Chondrocyte (in vitro differentiated cells): ENCODE measurements at regions not wholly inside any gene's neighbourhood (a gene's known extent, or its start where the extent isn't known, plus 50 kb on each side); places are given as distances from the start of the nearest gene placed in this dataset.

Experiments
- DNase-seq: peaks from one replicate; pipeline ENCODE4 v3.0.0; 2021; ENCODE audit warnings: mixed read lengths, low spot score
- H3K27ac Mint-ChIP-seq: one replicate; pipeline ENCODE4 v1.8.0; 2021; ENCODE audit warnings: mild to moderate bottlenecking, moderate library complexity, mixed read lengths; ENCODE audit not compliant: unreplicated experiment
- H3K27me3 Mint-ChIP-seq: 2 replicates; pipeline ENCODE4 v1.8.0; 2021; ENCODE audit warnings: low read depth, mixed read lengths
- H3K36me3 Mint-ChIP-seq: 2 replicates; pipeline ENCODE4 v1.8.0; 2021; ENCODE audit warnings: low read depth, mixed read lengths
- H3K4me1 Mint-ChIP-seq: 2 replicates; pipeline ENCODE4 v1.8.0; 2021; ENCODE audit warnings: low read depth, mild to moderate bottlenecking, mixed read lengths
- H3K4me3 Mint-ChIP-seq: one replicate; pipeline ENCODE4 v1.8.0; 2021; ENCODE audit warnings: mild to moderate bottlenecking, moderate library complexity, mixed read lengths; ENCODE audit not compliant: unreplicated experiment
- H3K9me3 Mint-ChIP-seq: 2 replicates; pipeline ENCODE4 v1.8.0; 2021; ENCODE audit warnings: low read depth, mixed read lengths
- TF ChIP-seq, protein P1 (sequence below): fragments of 200-600 bp; sonication (generic); IDR thresholded peaks from 2 replicates; pipeline ENCODE4 v1.5.0; 2021; ENCODE audit warnings: antibody characterized with exemption, mild to moderate bottlenecking, moderate library complexity

DNA sequence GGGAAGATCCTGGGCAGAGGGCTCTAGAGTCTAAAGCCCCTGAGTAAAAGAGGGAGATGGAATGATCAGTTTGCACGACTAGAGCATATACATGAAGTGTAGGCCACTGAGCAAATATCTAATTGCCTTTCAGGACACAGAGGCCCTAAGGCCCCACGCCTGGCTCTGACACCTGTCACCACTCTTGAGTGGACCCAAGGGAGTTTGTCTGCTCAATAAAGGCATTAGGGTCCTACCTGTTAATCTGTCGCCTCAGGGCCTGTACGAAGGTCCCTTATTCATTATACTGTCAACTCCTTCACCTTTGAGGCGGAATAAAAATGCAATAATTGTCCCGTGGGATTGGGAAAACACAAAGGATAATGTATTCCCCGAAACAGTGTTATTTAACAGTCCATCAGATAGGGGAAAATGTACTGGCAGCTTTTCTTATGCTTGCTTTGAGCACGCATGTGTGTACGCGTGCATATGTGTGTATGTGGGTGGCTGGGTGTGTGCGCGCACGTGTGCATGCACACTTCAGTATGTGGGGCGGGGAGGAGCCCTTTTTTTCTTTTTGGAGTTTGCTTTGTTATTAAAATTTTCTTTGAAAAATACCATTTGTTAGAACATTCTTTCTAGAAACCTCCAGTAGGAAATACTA, 161.8 kb upstream of the SERP2 start:
- TF ChIP-seq, protein P1, sequence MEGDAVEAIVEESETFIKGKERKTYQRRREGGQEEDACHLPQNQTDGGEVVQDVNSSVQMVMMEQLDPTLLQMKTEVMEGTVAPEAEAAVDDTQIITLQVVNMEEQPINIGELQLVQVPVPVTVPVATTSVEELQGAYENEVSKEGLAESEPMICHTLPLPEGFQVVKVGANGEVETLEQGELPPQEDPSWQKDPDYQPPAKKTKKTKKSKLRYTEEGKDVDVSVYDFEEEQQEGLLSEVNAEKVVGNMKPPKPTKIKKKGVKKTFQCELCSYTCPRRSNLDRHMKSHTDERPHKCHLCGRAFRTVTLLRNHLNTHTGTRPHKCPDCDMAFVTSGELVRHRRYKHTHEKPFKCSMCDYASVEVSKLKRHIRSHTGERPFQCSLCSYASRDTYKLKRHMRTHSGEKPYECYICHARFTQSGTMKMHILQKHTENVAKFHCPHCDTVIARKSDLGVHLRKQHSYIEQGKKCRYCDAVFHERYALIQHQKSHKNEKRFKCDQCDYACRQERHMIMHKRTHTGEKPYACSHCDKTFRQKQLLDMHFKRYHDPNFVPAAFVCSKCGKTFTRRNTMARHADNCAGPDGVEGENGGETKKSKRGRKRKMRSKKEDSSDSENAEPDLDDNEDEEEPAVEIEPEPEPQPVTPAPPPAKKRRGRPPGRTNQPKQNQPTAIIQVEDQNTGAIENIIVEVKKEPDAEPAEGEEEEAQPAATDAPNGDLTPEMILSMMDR: no peak
- Mint-ChIP-seq H3K9me3 (no peaks in the 10 kb centered on the region), H3K36me3 (no peaks in the 10 kb centered on the region), H3K4me3 (no peak overlapping the region), H3K4me1 (peaks cover 30% of the 10 kb centered on the region), H3K27me3 (no peaks in the 10 kb centered on the region), H3K27ac (no peak overlapping the region)
- DNase-seq: no peak

DNA sequence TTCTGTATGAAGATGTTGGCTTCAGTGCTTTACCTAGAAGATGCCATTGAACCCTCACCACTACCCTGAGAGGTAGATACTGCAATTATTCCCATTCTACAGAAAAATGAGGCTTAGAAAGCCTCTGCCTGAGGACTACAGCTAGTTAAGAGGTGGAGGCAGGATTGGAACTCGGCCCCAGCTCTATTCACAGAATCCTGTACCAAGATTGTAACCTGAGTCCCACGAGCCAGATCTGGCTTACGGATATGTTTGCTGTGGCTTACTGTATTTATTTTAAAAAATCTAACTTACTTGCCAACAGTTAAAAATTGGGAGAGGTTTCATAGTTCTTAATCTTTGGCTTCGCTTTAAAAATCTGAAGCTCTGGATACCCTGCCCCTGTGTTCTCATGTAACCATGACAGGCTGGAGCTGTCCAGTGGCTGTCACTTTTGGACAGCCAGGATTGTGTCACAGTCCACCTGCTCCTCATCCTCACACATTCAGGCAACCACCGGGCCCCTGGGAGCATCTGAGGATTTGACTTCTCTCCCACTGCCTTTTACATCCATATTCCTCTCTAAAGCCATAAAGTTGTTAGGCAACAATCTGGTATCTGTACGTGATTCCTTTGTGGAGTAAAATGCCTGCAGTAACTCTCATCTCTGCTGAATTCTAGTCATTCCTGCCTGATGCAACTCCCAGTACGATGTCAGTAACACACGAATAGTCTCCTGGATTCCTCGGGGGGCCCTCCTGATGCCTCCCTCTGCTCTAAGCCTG, 160.8 kb upstream of the SERP2 start:
- Mint-ChIP-seq H3K4me1 (peaks cover 20% of the 10 kb centered on the region), H3K27me3 (no peaks in the 10 kb centered on the region), H3K9me3 (no peaks in the 10 kb centered on the region), H3K4me3 (no peak overlapping the region), H3K27ac (peak overlapping the region; percentile 86), H3K36me3 (no peaks in the 10 kb centered on the region)
- DNase-seq: no peak
- TF ChIP-seq, protein P1: no peak

DNA sequence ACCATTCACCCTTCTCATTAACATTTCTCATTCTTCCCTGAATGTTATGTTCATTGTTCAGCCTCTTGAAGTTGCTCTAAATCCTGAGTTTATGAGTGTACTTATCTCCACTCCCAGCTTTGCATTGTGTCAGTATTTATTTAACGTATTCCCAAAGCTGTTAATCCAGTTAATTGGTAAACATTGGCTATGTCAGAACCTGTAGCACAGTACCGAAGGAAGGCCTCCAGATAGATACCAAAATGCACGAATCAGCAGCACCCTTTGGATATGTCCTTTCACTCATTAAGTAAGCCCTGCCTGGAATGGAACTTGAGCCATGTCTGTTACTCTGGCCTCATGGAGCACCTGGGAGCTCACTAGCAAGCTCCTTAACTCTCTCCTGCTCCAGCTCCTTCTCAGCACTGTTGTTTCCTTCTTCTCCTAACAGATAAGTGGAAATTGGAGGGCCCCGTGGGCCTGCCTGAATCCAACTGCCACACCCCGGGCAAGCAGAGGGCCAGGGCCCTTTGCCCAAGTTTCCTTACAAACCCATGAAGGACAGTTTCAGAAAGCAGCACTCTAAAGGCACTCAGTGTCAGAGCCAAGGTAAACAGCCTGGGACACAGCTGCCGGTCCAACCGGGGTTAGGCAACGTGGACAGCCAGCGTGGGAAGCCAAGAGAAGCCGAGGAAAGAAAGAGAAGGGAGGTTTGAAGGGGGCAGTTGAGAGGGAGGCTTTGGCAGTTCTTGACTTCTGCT, 155.0 kb upstream of the SERP2 start:
- Mint-ChIP-seq H3K4me1 (peaks cover 24% of the 10 kb centered on the region), H3K4me3 (no peak overlapping the region), H3K27ac (peak overlapping the region; percentile 93), H3K27me3 (no peaks in the 10 kb centered on the region), H3K36me3 (no peaks in the 10 kb centered on the region), H3K9me3 (peaks cover 4% of the 10 kb centered on the region)
- TF ChIP-seq, protein P1: no peak
- DNase-seq: no peak

DNA sequence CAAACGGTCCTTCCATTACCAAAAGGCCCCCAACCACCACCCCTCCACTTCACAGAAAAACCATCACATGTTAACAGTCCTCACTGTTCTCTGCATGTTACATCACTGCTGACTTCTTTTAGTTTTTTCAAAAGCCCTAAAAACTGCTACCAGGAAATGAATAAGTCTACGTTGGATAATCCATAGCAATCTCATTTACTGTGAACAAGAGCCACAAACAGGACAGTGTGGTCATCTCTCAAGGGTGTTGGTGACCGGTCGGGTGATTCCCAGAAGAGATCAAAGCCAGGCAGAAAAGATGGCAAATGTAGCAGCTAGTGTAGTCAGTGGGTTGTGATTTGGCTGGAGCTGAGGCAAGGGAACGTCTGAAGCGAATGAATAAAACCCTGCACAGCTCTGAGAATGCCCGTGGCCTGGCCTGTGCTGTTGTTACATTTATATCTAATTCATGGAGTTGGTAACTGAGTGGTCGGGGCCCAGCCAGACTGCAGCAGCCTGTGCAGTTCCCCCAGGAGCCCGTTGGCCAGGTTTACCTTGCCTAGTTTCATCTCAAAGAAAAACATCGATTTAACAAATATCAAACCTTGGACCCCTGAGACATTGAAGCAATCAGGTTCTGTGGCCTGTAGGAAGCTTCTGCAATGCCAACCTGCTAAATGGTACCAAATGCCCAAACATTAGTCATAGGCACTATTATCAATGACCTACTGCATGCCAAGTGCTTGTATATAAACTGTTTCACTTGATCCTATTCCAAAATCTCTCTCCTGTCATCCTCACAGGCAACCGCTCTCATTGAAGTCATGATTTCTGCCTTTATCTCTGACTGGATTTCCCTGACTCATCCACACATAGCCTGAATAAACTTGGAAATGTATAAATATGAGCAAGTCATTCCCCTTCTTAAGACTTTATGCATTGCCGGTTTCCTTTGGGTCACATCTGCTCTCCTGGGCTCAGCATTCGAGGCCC, 153.8 kb upstream of the SERP2 start:
- Mint-ChIP-seq H3K9me3 (peaks cover 4% of the 10 kb centered on the region), H3K4me1 (peaks cover 31% of the 10 kb centered on the region), H3K27ac (peak overlapping the region; percentile 52), H3K4me3 (no peak overlapping the region), H3K36me3 (no peaks in the 10 kb centered on the region), H3K27me3 (no peaks in the 10 kb centered on the region)
- TF ChIP-seq, protein P1: no peak
- no peak for DNase-seq
